ENCODE measurements at regions not wholly inside any gene's neighbourhood (a gene's known extent, or its start where the extent isn't known, plus 50 kb on each side); places are given as distances from the start of the nearest gene placed in this dataset.

DNA sequence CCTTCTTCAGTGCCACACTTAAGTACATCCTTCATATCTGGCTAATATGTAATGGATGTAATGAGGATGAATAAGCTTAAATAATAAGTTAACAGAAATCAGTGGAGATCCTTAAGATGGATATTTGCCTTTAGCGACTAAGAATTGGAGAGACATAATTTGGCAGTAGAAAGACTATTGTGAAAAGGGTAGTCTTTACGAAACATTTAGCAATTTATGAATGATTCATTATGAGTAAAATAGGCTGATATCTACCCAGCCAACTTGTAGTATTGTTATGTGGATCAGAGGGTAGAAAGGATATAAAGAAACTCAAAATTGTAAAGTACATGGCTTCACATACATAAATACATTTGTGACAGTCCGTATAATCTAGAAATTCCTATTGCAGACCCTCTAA lies 2371.8 kb downstream of the PCDH7 start:
- Histone ChIP-seq H3K4me1 (no peaks in the 10 kb centered on the region), H3K9me3 (no peaks in the 10 kb centered on the region), H3K27ac (no peak overlapping the region), H3K36me3 (no peaks in the 10 kb centered on the region), H3K4me3 (no peak overlapping the region), H3K27me3 (no peaks in the 10 kb centered on the region)
- DNase-seq (ENCODE audit: low spot score in 2 of 2): no peak
- intact Hi-C loops (cut with DNase I; ENCODE audit: low total_unique reads): no loop called here
- TF ChIP-seq, protein P1, sequence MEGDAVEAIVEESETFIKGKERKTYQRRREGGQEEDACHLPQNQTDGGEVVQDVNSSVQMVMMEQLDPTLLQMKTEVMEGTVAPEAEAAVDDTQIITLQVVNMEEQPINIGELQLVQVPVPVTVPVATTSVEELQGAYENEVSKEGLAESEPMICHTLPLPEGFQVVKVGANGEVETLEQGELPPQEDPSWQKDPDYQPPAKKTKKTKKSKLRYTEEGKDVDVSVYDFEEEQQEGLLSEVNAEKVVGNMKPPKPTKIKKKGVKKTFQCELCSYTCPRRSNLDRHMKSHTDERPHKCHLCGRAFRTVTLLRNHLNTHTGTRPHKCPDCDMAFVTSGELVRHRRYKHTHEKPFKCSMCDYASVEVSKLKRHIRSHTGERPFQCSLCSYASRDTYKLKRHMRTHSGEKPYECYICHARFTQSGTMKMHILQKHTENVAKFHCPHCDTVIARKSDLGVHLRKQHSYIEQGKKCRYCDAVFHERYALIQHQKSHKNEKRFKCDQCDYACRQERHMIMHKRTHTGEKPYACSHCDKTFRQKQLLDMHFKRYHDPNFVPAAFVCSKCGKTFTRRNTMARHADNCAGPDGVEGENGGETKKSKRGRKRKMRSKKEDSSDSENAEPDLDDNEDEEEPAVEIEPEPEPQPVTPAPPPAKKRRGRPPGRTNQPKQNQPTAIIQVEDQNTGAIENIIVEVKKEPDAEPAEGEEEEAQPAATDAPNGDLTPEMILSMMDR (IDR thresholded peaks at IDR 0.05): no peak
- TF ChIP-seq POLR2AphosphoS5 (IDR thresholded peaks at IDR 0.05) (no peak), POLR2A (IDR thresholded peaks at IDR 0.05) (no peak)

DNA sequence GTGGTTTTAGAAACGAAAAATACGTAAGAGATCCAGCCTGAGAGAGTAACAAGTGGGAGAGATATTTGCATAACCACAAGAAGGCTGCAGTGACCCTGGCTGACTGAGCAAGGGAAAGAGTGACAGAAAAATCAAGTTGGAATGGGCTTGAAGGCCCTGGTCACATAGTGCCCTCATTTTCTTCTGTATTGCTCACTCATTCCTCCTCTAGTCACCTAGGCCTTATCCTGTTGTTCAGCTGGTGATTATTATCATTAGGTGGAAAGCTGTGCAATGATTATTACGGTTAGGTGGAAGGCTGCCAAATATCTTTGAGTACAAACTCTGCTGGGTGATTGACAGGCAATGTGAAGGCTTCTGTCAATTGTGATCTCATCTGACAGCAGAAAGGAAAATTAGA lies 2384.1 kb downstream of the PCDH7 start:
- TF ChIP-seq, protein P1 (IDR thresholded peaks at IDR 0.05): no peak
- no peak for TF ChIP-seq POLR2AphosphoS5 (IDR thresholded peaks at IDR 0.05)
- no peak for TF ChIP-seq POLR2A (IDR thresholded peaks at IDR 0.05)
- Histone ChIP-seq H3K4me3 (no peak overlapping the region), H3K27ac (no peak overlapping the region), H3K9me3 (no peaks in the 10 kb centered on the region), H3K36me3 (no peaks in the 10 kb centered on the region), H3K27me3 (no peaks in the 10 kb centered on the region), H3K4me1 (no peaks in the 10 kb centered on the region)
- no peak for DNase-seq (ENCODE audit: low spot score in 2 of 2)
- intact Hi-C loops (cut with DNase I; ENCODE audit: low total_unique reads): no loop called here

DNA sequence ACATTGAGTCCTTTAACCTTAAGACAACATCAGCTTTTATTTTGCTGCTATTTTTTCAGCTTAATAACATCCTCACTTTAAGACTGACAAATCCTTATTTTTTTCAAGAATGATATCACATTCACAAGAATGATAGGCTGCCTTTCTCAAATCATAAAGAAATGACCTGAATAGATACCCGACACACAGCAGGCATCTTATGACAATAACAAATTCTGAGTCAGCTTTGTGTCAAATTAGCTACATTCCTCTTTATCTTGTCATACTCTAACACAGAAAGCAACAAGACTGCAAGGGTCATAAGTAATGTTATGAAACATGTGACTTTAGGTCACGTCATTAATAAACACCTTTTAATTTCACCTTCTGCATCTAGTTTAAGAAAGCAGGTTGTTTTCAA lies 2387.6 kb downstream of the PCDH7 start:
- no peaks in the 10 kb centered on the region for H3K4me1 ChIP-seq
- intact Hi-C loops (cut with DNase I; ENCODE audit: low total_unique reads): no loop called here
- no peak for DNase-seq (ENCODE audit: low spot score in 2 of 2)
- no peaks in the 10 kb centered on the region for H3K9me3 ChIP-seq
- no peak overlapping the region for H3K4me3 ChIP-seq
- TF ChIP-seq POLR2AphosphoS5 (IDR thresholded peaks at IDR 0.05): no peak
- no peak for TF ChIP-seq POLR2A (IDR thresholded peaks at IDR 0.05)
- TF ChIP-seq, protein P1 (IDR thresholded peaks at IDR 0.05): no peak
- H3K36me3 ChIP-seq: no peaks in the 10 kb centered on the region
- no peak overlapping the region for H3K27ac ChIP-seq
- no peaks in the 10 kb centered on the region for H3K27me3 ChIP-seq

DNA sequence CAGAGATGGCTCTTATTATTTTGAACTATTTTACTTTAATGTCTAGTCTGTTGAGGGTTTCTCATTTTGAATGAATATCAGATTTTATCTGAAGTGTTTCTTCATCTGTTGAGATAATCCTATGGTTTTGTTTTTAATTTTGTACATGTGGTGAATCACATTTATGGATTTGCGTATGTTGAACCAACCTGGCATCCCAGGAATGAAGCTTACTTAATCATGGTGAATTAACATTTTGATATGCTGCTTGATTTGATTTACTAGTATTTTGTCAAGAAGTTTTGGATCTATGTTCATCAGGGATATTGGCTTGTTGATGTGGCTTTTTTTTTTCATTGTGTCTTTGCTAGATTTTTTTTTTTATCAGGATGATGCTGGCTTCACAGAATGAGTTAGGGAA lies 2390.9 kb downstream of the PCDH7 start:
- TF ChIP-seq, protein P1 (IDR thresholded peaks at IDR 0.05): no peak
- no peak for TF ChIP-seq POLR2AphosphoS5 (IDR thresholded peaks at IDR 0.05)

DNA sequence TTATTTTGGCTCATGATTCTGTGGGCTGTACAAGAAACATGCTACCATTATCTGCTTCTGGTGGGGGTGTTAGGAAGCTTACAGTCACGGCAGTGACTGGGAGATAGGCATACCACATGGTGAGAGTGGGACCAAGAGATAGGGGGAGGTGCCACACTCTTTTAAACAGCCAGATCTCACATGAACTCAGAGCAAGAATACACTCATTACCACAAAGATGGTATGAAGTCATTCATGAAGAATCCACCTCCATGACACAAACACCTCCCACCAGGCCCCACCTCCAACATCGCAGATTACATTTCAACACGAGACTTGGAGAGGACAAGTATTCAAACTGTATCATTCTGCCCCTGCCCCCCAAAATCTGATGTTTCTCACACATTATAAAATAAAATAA lies 2396.7 kb downstream of the PCDH7 start:
- H3K4me1 ChIP-seq: no peaks in the 10 kb centered on the region
- no peak overlapping the region for H3K4me3 ChIP-seq
- no peaks in the 10 kb centered on the region for H3K27me3 ChIP-seq
- no peak for DNase-seq (ENCODE audit: low spot score in 2 of 2)
- TF ChIP-seq POLR2AphosphoS5 (IDR thresholded peaks at IDR 0.05) (no peak), POLR2A (IDR thresholded peaks at IDR 0.05) (no peak)
- TF ChIP-seq, protein P1 (IDR thresholded peaks at IDR 0.05): no peak
- intact Hi-C loops (cut with DNase I; ENCODE audit: low total_unique reads): loop anchor here (5.0 kb wide), 1 partner anchor 680 kb away; no protein-coding TSS in a partner anchor
- no peaks in the 10 kb centered on the region for H3K36me3 ChIP-seq
- peaks cover 0 to 9% of the 10 kb centered on the region in 2 donors for H3K9me3 ChIP-seq
- H3K27ac ChIP-seq: no peak overlapping the region

More for the DNA sequence above, 2390.9 kb downstream of the PCDH7 start:
- intact Hi-C loops (cut with DNase I; ENCODE audit: low total_unique reads): no loop called here
- Histone ChIP-seq H3K27ac (no peak overlapping the region), H3K4me1 (no peaks in the 10 kb centered on the region), H3K9me3 (no peaks in the 10 kb centered on the region), H3K27me3 (no peaks in the 10 kb centered on the region), H3K36me3 (no peaks in the 10 kb centered on the region), H3K4me3 (no peak overlapping the region)
- no peak for DNase-seq (ENCODE audit: low spot score in 2 of 2)
